ENCODE measurements at regions not wholly inside any gene's neighbourhood (a gene's known extent, or its start where the extent isn't known, plus 50 kb on each side); places are given as distances from the start of the nearest gene placed in this dataset.

- H3K4me1 ChIP-seq (ENCODE audit: control insufficient read depth, low read length), result no peaks in the 10 kb centered on the region
- no peak overlapping the region for H3K4me2 ChIP-seq (ENCODE audit: low read length)
- H3K9me2 ChIP-seq (replicated peaks; ENCODE audit: control insufficient read depth, low read length), result no peaks in the 10 kb centered on the region
- H4K20me1 ChIP-seq (ENCODE audit: control insufficient read depth, insufficient read depth, low read depth, low read length), result no peaks in the 10 kb centered on the region
- H3K4me3 ChIP-seq (ENCODE audit: low read length), result no peak overlapping the region
- H3K9me3 ChIP-seq (ENCODE audit: control insufficient read depth, insufficient read depth, low read length), result no peaks in the 10 kb centered on the region
- no peaks in the 10 kb centered on the region for H3F3A ChIP-seq (ENCODE audit: control insufficient read depth, insufficient read depth)
- no peaks in the 10 kb centered on the region for H3K79me2 ChIP-seq (ENCODE audit: control insufficient read depth, low read length)
- no peaks in the 10 kb centered on the region for H3K27me3 ChIP-seq (ENCODE audit: control insufficient read depth, low read length)
- no peaks in the 10 kb centered on the region for H3K36me3 ChIP-seq (ENCODE audit: control insufficient read depth, low read length)
- TF ChIP-seq EZH2phosphoT487 (IDR thresholded peaks at IDR 0.05; ENCODE audit: borderline replicate concordance, low read length), result no peak
- TF ChIP-seq CTCF (IDR thresholded peaks at IDR 0.05; ENCODE audit: low read depth, low read length, poor library complexity, severe bottlenecking), result no peak
- H3K27ac ChIP-seq (ENCODE audit: low read depth, low read length), result no peak overlapping the region
Observed at GRCh38 chr2:30324245-30324908, 93.0 kb downstream of the LBH start.

GRCh38 chr2:30325600-30326328 is 94.4 kb downstream of the LBH start:
- Histone ChIP-seq H3F3A (ENCODE audit: control insufficient read depth, insufficient read depth) (no peaks in the 10 kb centered on the region), H4K20me1 (ENCODE audit: control insufficient read depth, insufficient read depth, low read depth, low read length) (no peaks in the 10 kb centered on the region), H3K36me3 (ENCODE audit: control insufficient read depth, low read length) (no peaks in the 10 kb centered on the region), H3K4me2 (ENCODE audit: low read length) (no peak overlapping the region), H3K4me1 (ENCODE audit: control insufficient read depth, low read length) (no peaks in the 10 kb centered on the region), H3K79me2 (ENCODE audit: control insufficient read depth, low read length) (no peaks in the 10 kb centered on the region), H3K27ac (ENCODE audit: low read depth, low read length) (no peak overlapping the region), H3K9me2 (replicated peaks; ENCODE audit: control insufficient read depth, low read length) (no peaks in the 10 kb centered on the region), H3K9me3 (ENCODE audit: control insufficient read depth, insufficient read depth, low read length) (no peaks in the 10 kb centered on the region), H3K27me3 (ENCODE audit: control insufficient read depth, low read length) (no peaks in the 10 kb centered on the region), H3K4me3 (ENCODE audit: low read length) (no peak overlapping the region)
- TF ChIP-seq EZH2phosphoT487 (IDR thresholded peaks at IDR 0.05; ENCODE audit: borderline replicate concordance, low read length), result no peak
- no peak for TF ChIP-seq CTCF (IDR thresholded peaks at IDR 0.05; ENCODE audit: low read depth, low read length, poor library complexity, severe bottlenecking)

- H3K9me2 ChIP-seq (replicated peaks; ENCODE audit: control insufficient read depth, low read length), result no peaks in the 10 kb centered on the region
- no peaks in the 10 kb centered on the region for H3K79me2 ChIP-seq (ENCODE audit: control insufficient read depth, low read length)
- no peaks in the 10 kb centered on the region for H3K9me3 ChIP-seq (ENCODE audit: control insufficient read depth, insufficient read depth, low read length)
- no peaks in the 10 kb centered on the region for H4K20me1 ChIP-seq (ENCODE audit: control insufficient read depth, insufficient read depth, low read depth, low read length)
- TF ChIP-seq EZH2phosphoT487 (IDR thresholded peaks at IDR 0.05; ENCODE audit: borderline replicate concordance, low read length) (no peak), CTCF (IDR thresholded peaks at IDR 0.05; ENCODE audit: low read depth, low read length, poor library complexity, severe bottlenecking) (no peak)
- H3K27me3 ChIP-seq (ENCODE audit: control insufficient read depth, low read length), result no peaks in the 10 kb centered on the region
- H3K4me2 ChIP-seq (ENCODE audit: low read length), result no peak overlapping the region
- no peaks in the 10 kb centered on the region for H3K4me1 ChIP-seq (ENCODE audit: control insufficient read depth, low read length)
- no peak overlapping the region for H3K27ac ChIP-seq (ENCODE audit: low read depth, low read length)
- H3K4me3 ChIP-seq (ENCODE audit: low read length), result no peak overlapping the region
- H3K36me3 ChIP-seq (ENCODE audit: control insufficient read depth, low read length), result no peaks in the 10 kb centered on the region
- H3F3A ChIP-seq (ENCODE audit: control insufficient read depth, insufficient read depth), result no peaks in the 10 kb centered on the region
Observed at GRCh38 chr2:30326497-30326896, 95.2 kb downstream of the LBH start.

Measured in DOHH2 (cell line).